OCI-LY3 (cell line): ENCODE measurements at regions not wholly inside any gene's neighbourhood (a gene's known extent, or its start where the extent isn't known, plus 50 kb on each side); places are given as distances from the start of the nearest gene placed in this dataset.

Source experiments
- H2AFZ ChIP-seq: fragments of 200-600, 300-600 bp; shearing (Covaris generic); 2 replicates; pipeline ENCODE4 v1.6.0; 2014; ENCODE audit warnings: antibody characterized with exemption, low read depth, low read length
- H3K27ac ChIP-seq: fragments of 200-600, 300-600 bp; sonication (generic); 2 replicates; pipeline ENCODE4 v1.5.1; 2014; ENCODE audit warnings: mild to moderate bottlenecking, low read length, moderate library complexity, mixed read lengths
- H3K27me3 ChIP-seq: fragments of 200-600, 300-600 bp; sonication (generic); 2 replicates; pipeline ENCODE4 v1.6.1; 2014; ENCODE audit warnings: low read depth, low read length, mixed read lengths
- H3K36me3 ChIP-seq: fragments of 200-600, 300-600 bp; sonication (generic); replicated peaks from 2 replicates; pipeline ENCODE3; 2014; ENCODE audit warnings: low read depth, low read length, mixed read lengths
- H3K4me1 ChIP-seq: fragments of 300-600, 200-600 bp; sonication (generic); 2 replicates; pipeline ENCODE4 v1.6.1; 2014; ENCODE audit warnings: low read length, mixed read lengths
- H3K4me2 ChIP-seq: fragments of 200-600, 300-600 bp; sonication (generic); 2 replicates; pipeline ENCODE4 v1.6.1; 2014; ENCODE audit warnings: low read length, mixed read lengths
- H3K4me3 ChIP-seq: fragments of 300-600, 200-600 bp; sonication (generic); 2 replicates; pipeline ENCODE4 v1.5.1; 2014; ENCODE audit warnings: antibody characterized with exemption, mild to moderate bottlenecking, low read length, moderate library complexity
- H3K79me2 ChIP-seq: fragments of 300-600, 200-600 bp; shearing (Covaris generic); 2 replicates; pipeline ENCODE4 v1.6.1; 2014; ENCODE audit warnings: mild to moderate bottlenecking, low read length, mixed read lengths
- H3K9ac ChIP-seq: fragments of 300-600, 200-600 bp; shearing (Covaris generic); 2 replicates; pipeline ENCODE4 v1.6.0; 2014; ENCODE audit warnings: mild to moderate bottlenecking, low read length, moderate library complexity
- H3K9me3 ChIP-seq: fragments of 200-600, 300-600 bp; shearing (Covaris generic); 2 replicates; pipeline ENCODE4 v1.6.1; 2014; ENCODE audit warnings: low read length, mixed read lengths; ENCODE audit not compliant: insufficient read depth
- H4K20me1 ChIP-seq: fragments of 200-600, 300-600 bp; sonication (generic); 2 replicates; pipeline ENCODE4 v1.6.1; 2016; ENCODE audit warnings: low read length, mixed read lengths; ENCODE audit not compliant: insufficient read depth
- EZH2phosphoT487 ChIP-seq: fragments of 200-600 bp; shearing (Covaris generic); IDR thresholded peaks from 2 replicates; pipeline ENCODE4 v1.6.1; 2018; ENCODE audit warnings: antibody characterized with exemption, mixed run types, low read depth
- TF ChIP-seq, protein P1 (sequence below): fragments of 200-600, 300-600 bp; sonication (generic); IDR thresholded peaks from 2 replicates; pipeline ENCODE4 v1.5.1; 2014; ENCODE audit warnings: antibody characterized with exemption, low read length, low read depth

DNA sequence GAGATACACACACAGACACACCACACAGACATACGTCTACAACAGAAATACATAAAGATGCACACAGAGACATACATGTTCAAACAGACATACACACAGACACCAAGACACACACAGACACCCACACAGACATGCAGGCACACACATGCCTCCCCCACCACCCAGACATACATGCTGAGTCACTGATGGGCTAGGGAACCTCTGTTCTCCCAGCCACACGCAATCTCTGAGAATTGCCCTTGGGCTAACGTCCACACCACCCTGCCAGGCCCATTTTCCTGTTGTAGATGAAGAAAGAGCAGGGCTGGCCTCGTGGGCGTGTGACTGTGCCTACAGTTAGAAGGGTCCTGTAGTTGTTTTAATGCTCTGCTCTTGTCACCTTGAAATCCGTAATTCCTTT is 261.9 kb downstream of the KCNRG start:
- H3K9ac ChIP-seq, result no peak overlapping the region
- no peaks in the 10 kb centered on the region for H4K20me1 ChIP-seq
- no peak for TF ChIP-seq EZH2phosphoT487
- TF ChIP-seq, protein P1, sequence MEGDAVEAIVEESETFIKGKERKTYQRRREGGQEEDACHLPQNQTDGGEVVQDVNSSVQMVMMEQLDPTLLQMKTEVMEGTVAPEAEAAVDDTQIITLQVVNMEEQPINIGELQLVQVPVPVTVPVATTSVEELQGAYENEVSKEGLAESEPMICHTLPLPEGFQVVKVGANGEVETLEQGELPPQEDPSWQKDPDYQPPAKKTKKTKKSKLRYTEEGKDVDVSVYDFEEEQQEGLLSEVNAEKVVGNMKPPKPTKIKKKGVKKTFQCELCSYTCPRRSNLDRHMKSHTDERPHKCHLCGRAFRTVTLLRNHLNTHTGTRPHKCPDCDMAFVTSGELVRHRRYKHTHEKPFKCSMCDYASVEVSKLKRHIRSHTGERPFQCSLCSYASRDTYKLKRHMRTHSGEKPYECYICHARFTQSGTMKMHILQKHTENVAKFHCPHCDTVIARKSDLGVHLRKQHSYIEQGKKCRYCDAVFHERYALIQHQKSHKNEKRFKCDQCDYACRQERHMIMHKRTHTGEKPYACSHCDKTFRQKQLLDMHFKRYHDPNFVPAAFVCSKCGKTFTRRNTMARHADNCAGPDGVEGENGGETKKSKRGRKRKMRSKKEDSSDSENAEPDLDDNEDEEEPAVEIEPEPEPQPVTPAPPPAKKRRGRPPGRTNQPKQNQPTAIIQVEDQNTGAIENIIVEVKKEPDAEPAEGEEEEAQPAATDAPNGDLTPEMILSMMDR, result no peak
- H3K27me3 ChIP-seq, result peaks cover 47% of the 10 kb centered on the region
- no peak overlapping the region for H3K27ac ChIP-seq
- H3K4me1 ChIP-seq, result peaks cover 8% of the 10 kb centered on the region
- H3K79me2 ChIP-seq, result no peaks in the 10 kb centered on the region
- no peak overlapping the region for H2AFZ ChIP-seq
- peaks cover 8% of the 10 kb centered on the region for H3K36me3 ChIP-seq
- H3K9me3 ChIP-seq, result peaks cover 9% of the 10 kb centered on the region; the same call in 1 of the 2 replicates
- H3K4me2 ChIP-seq, result no peak overlapping the region
- H3K4me3 ChIP-seq, result no peak overlapping the region

DNA sequence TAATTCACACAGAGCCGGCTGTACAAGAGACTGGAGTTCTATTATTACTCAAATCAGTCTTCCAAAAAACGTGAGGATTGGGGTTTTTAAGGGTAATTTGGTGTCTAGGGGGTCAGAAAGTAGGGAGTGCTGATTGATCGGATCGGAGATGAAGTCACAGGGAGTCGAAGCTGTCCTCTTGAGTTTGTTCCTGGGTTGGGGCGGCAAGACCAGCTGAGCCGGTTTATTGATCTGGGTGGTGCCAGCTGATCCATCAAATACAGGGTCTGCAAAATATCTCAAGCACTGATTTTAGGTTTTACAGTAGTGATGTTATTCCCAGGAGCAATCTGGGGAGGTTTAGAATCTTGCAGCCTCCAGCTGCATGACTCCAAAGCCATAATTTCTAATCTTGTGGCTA is 262.7 kb downstream of the KCNRG start:
- no peak for TF ChIP-seq EZH2phosphoT487
- TF ChIP-seq, protein P1, result no peak
- Histone ChIP-seq H3K4me2 (no peak overlapping the region), H3K27me3 (peaks cover 51% of the 10 kb centered on the region), H3K79me2 (no peaks in the 10 kb centered on the region), H3K27ac (no peak overlapping the region), H2AFZ (no peak overlapping the region), H3K36me3 (peaks cover 8% of the 10 kb centered on the region), H3K4me3 (no peak overlapping the region), H3K9me3 (peaks cover 9% of the 10 kb centered on the region; the same call in 1 of the 2 replicates), H3K4me1 (peaks cover 8% of the 10 kb centered on the region), H3K9ac (no peak overlapping the region), H4K20me1 (no peaks in the 10 kb centered on the region)

DNA sequence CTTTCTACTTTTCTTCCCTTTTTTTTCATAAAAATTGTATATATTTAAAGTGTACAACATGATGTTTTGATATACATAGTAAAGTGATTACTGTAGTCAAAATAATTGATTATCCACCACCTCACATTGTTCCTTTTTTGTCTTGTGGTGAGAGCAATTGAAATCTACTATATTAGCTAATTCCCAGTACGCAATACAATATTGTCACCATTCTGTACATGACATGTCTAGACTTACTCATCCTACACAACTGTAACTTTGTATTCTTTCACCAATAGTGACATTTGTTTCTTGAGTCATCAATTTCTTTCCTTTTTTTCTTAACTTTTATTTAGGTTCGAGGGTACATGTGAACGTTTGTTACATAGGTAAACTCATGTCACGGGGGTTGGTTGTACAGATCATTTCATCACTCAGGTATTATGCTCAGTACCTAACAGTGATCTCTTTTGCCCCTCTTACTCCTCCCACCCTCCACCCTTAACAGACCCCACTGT is 265.2 kb downstream of the KCNRG start:
- Histone ChIP-seq H3K9ac (no peak overlapping the region), H3K27ac (no peak overlapping the region), H3K4me3 (no peak overlapping the region), H3K79me2 (no peaks in the 10 kb centered on the region), H3K27me3 (peaks cover 61% of the 10 kb centered on the region), H4K20me1 (peaks cover 15% of the 10 kb centered on the region), H3K9me3 (peaks cover 9% of the 10 kb centered on the region; the same call in 1 of the 2 replicates), H2AFZ (no peak overlapping the region), H3K36me3 (peaks cover 8% of the 10 kb centered on the region), H3K4me1 (peaks cover 25% of the 10 kb centered on the region), H3K4me2 (no peak overlapping the region)
- no peak for TF ChIP-seq EZH2phosphoT487
- TF ChIP-seq, protein P1, result no peak

DNA sequence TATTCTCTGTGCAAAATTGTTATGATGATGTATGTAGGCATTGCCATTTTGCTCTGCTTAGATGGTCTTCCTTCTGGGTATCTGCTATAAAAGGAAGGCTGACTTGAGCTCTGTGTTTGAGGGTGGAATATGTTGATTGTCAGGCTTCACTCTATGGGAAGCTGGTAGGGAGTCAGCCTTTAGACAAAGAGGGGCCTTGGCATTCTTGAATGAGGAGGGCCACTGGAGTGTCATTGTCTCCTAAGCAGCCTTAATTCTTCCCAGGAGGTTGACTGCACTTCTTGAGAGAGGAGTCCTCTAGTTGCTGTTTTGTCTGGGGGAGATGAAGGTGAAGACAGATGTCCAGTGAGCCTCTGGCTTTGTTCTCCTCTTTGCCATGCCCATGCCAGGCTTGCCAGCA is 266.8 kb downstream of the KCNRG start:
- peaks cover 8% of the 10 kb centered on the region for H3K36me3 ChIP-seq
- H4K20me1 ChIP-seq, result peaks cover 29% of the 10 kb centered on the region
- H3K79me2 ChIP-seq, result no peaks in the 10 kb centered on the region
- peaks cover 70% of the 10 kb centered on the region for H3K27me3 ChIP-seq
- peaks cover 36% of the 10 kb centered on the region for H3K4me1 ChIP-seq
- H3K9me3 ChIP-seq, result peaks cover 9% of the 10 kb centered on the region; the same call in 1 of the 2 replicates
- H3K4me3 ChIP-seq, result no peak overlapping the region
- TF ChIP-seq, protein P1, result no peak
- TF ChIP-seq EZH2phosphoT487, result no peak
- H3K4me2 ChIP-seq, result no peak overlapping the region
- H3K27ac ChIP-seq, result no peak overlapping the region
- no peak overlapping the region for H2AFZ ChIP-seq
- H3K9ac ChIP-seq, result no peak overlapping the region
